ENCODE measurements at regions not wholly inside any gene's neighbourhood (a gene's known extent, or its start where the extent isn't known, plus 50 kb on each side); places are given as distances from the start of the nearest gene placed in this dataset.

DNA sequence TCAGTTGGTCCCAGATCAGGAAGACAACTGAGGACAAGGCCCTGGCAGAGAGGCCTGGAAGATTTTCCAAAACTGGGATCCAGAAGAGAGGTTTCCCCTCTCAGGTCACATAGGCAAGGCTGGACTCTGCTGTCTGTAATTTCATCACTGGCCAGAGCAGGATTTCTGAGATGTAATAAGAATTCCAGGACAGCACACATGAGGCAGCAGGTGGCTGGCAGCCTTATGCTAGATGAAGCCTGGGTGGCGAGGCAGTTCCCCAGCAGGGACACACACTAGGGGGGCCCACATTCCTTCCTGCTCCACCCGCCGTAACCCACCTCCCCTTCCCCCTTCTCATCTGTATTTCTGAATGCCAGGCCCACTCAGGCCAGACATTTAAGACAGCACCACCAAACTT lies 98.6 kb downstream of the HNRNPLL start:
- H3K9me3 ChIP-seq: peaks cover 0 to 12% of the 10 kb centered on the region in 2 donors
- H3K27me3 ChIP-seq: no peaks in the 10 kb centered on the region
- intact Hi-C loops (cut with DNase I): no loop called here
- TF ChIP-seq, protein P1, sequence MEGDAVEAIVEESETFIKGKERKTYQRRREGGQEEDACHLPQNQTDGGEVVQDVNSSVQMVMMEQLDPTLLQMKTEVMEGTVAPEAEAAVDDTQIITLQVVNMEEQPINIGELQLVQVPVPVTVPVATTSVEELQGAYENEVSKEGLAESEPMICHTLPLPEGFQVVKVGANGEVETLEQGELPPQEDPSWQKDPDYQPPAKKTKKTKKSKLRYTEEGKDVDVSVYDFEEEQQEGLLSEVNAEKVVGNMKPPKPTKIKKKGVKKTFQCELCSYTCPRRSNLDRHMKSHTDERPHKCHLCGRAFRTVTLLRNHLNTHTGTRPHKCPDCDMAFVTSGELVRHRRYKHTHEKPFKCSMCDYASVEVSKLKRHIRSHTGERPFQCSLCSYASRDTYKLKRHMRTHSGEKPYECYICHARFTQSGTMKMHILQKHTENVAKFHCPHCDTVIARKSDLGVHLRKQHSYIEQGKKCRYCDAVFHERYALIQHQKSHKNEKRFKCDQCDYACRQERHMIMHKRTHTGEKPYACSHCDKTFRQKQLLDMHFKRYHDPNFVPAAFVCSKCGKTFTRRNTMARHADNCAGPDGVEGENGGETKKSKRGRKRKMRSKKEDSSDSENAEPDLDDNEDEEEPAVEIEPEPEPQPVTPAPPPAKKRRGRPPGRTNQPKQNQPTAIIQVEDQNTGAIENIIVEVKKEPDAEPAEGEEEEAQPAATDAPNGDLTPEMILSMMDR (IDR thresholded peaks at IDR 0.05): no peak
- DNase-seq (no peak), ATAC-seq (no peak)
- H3K4me3 ChIP-seq: no peak overlapping the region
- H3K4me1 ChIP-seq: peaks cover 0 to 12% of the 10 kb centered on the region in 2 donors
- H3K27ac ChIP-seq: no peak overlapping the region
- no peaks in the 10 kb centered on the region for H3K36me3 ChIP-seq

DNA sequence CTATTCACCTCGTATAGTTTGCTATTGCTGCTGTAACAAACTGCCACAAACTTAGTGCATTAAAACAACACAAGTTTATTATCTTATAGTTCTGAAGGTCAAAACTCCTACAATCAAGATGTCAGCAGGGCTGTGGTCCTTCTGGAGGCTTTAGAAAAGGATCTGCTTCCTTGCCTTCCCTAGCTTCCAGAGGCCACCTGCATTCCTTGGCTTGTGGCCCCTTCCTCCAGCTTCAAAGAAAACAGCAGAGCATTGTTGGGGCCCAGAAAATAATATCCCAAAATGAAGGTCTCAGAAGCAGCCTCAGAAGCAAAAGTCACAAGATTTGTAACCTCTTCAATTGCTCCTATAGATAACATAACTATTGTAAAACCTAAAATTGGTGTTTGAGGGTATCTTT lies 100.6 kb downstream of the HNRNPLL start:
- Histone ChIP-seq H3K4me3 (no peak overlapping the region), H3K4me1 (no peaks in the 10 kb centered on the region), H3K9me3 (peaks cover 0 to 12% of the 10 kb centered on the region in 2 donors), H3K36me3 (no peaks in the 10 kb centered on the region), H3K27ac (no peak overlapping the region), H3K27me3 (no peaks in the 10 kb centered on the region)
- intact Hi-C loops (cut with DNase I): no loop called here
- TF ChIP-seq, protein P1 (IDR thresholded peaks at IDR 0.05): no peak
- ATAC-seq (no peak), DNase-seq (no peak)

DNA sequence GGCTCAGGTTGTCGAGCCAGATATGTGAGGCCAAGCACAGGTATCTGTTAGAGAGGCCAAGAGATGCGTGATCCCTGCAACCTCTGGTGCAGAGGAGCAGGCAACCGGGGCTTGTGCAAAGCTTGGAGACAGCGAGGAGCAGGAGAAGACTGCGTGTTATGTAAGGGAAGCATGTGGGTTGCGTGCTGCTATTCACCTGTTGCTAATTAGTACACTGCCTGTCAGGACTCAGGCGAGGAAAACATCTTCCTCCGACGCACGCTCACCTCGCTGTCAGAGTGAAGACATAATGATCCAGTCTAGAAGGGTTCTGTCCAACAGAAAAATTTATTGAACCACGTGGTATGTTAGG lies 102.5 kb downstream of the HNRNPLL start:
- H3K4me1 ChIP-seq: no peaks in the 10 kb centered on the region
- DNase-seq (no peak), ATAC-seq (no peak)
- TF ChIP-seq, protein P1 (IDR thresholded peaks at IDR 0.05): no peak
- H3K27me3 ChIP-seq: no peaks in the 10 kb centered on the region
- peaks cover 0 to 12% of the 10 kb centered on the region in 2 donors for H3K9me3 ChIP-seq
- intact Hi-C loops (cut with DNase I): no loop called here
- H3K27ac ChIP-seq: no peak overlapping the region
- no peaks in the 10 kb centered on the region for H3K36me3 ChIP-seq
- H3K4me3 ChIP-seq: no peak overlapping the region

DNA sequence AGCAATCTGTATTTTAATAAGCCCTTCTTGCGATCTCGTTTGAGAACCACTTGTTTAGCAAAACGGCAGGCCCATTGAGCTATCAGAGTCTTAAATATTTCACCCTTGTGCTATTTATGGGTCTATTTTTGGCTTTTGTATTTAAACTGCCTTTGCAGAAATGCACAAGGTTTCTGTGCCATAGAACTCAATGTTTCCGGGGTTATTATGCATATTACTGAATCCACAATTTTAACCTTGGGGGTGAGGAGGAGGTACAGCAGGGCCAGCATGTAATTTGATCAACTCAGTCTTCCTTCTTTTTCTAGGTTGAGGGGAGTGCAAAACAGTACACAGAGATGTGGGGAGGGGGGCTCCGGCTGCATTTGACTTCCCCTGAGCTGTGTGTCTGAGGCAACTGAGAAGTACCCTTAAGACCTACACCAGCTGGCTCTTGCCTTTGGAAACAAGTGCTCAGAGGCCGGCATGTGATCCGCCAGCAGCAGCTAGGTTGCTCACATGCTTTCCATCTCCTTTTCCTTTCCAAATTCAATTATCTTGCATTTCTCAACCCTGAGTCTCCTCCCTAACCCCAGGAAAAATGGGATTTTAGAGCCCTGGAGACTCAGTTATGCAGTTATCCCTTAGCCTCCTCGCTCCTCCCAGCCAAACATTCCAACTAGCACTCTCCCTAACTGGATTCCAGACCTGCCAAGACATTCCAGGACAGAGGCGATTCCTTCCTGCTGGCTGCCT lies 103.0 kb downstream of the HNRNPLL start:
- Histone ChIP-seq H3K4me1 (no peaks in the 10 kb centered on the region), H3K4me3 (no peak overlapping the region), H3K27ac (no peak overlapping the region), H3K36me3 (no peaks in the 10 kb centered on the region), H3K9me3 (peaks cover 0 to 12% of the 10 kb centered on the region in 2 donors), H3K27me3 (no peaks in the 10 kb centered on the region)
- intact Hi-C loops (cut with DNase I): no loop called here
- peak; percentile 68 for ATAC-seq
- TF ChIP-seq, protein P1 (IDR thresholded peaks at IDR 0.05): no peak
- DNase-seq: peak in 1 of 4 donors; percentile 35

DNA sequence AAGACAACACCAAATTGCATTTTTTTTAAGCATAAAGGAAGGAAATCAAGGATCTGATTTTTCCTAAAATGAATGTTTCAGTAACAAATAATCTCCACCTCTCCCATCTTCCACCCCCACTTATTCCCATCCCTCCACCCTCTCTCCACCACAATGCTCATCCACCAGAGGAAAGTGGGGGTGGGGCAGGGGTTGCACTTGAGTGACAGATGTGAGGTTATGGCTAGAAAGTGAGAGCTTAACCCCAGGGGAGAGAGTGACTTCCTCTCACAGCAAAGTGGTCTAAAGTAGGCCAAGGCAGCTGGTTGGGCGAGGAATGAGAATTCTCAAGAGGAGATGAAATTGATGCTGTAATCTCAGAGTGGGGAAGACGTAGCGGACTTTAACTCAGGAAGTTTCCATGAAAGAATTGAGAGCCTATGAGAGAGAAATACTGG lies 104.7 kb downstream of the HNRNPLL start:
- intact Hi-C loops (cut with DNase I): no loop called here
- H3K36me3 ChIP-seq: no peaks in the 10 kb centered on the region
- H3K27ac ChIP-seq: no peak overlapping the region
- H3K4me3 ChIP-seq: no peak overlapping the region
- H3K27me3 ChIP-seq: no peaks in the 10 kb centered on the region
- ATAC-seq: no peak
- DNase-seq: no peak
- TF ChIP-seq, protein P1 (IDR thresholded peaks at IDR 0.05): no peak
- H3K9me3 ChIP-seq: peaks cover 0 to 12% of the 10 kb centered on the region in 2 donors
- H3K4me1 ChIP-seq: no peaks in the 10 kb centered on the region

Data from left lung (tissue), 4 donors.